ENCODE measurements at regions not wholly inside any gene's neighbourhood (a gene's known extent, or its start where the extent isn't known, plus 50 kb on each side); places are given as distances from the start of the nearest gene placed in this dataset.

DNA sequence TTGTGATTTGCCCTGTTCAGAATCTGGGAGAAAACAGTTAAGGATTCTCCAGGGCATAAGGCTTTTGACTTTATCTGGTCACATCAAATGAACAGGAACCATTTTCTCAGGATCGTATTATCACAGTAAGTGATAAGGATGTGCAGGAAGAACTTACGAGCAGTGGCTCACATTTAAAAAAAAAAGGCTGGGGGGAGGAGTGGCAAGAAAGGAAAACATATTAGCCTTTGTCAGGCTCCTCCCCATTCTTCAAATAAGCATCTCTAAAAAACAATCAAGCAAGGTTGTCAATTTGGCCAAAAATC, 234.3 kb upstream of the TMEM161B start:
- ChIA-PET CTCF (no interaction called here), POLR2A (interaction anchor here (1.2 kb wide), 1 partner anchor 9 kb away, joined by 4 read pairs; no protein-coding TSS in a partner anchor)
- ATAC-seq (no peak), DNase-seq (peak in 3 of 9 donors; percentile 0 to 6 (median 3))
- no peaks in the 10 kb centered on the region for H3K9me3 ChIP-seq (ENCODE audit: control insufficient read depth in 2 of 3, low read length in 3 of 3)
- peaks cover 7 to 23% (median 17%) of the 10 kb centered on the region in 7 donors for H3K4me1 Mint-ChIP-seq
- H3K9me3 Mint-ChIP-seq = no peaks in the 10 kb centered on the region
- peaks cover 0 to 18% (median 7%) of the 10 kb centered on the region in 5 donors for H3K27me3 Mint-ChIP-seq
- H3K27ac Mint-ChIP-seq = peak overlapping the region; percentile 84 to 98 (median 95)
- H3K4me1 ChIP-seq (ENCODE audit: control insufficient read depth in 2 of 2, insufficient read depth in 2 of 2, low read length in 2 of 2) = no peaks in the 10 kb centered on the region
- no peaks in the 10 kb centered on the region for H3K27me3 ChIP-seq (ENCODE audit: control insufficient read depth in 2 of 2, insufficient read depth in 2 of 2, low read length in 2 of 2)
- H3K36me3 ChIP-seq (ENCODE audit: control insufficient read depth in 2 of 3, insufficient read depth in 3 of 3, low read length in 3 of 3) = no peaks in the 10 kb centered on the region
- intact Hi-C loops (cut with micrococcal nuclease) = loop anchor here (1.0 to 10.0 kb wide), 6 partner anchors 164 to 1902 kb away; partner anchors contain the start of genes CCNH (in 1 of the 2), CETN3 (in 1 of the 2), COX7C (in 1 of the 2) and TMEM161B (in 1 of the 2)
- H3K4me3 ChIP-seq (ENCODE audit: low read length) = peak overlapping the region; percentile 74
- H3K36me3 Mint-ChIP-seq = no peaks in the 10 kb centered on the region
- H3K4me3 Mint-ChIP-seq = peak overlapping the region; percentile 89 to 100 (median 95)
- peak overlapping the region; percentile 70 for H3K27ac ChIP-seq (ENCODE audit: low read depth, low read length)

DNA sequence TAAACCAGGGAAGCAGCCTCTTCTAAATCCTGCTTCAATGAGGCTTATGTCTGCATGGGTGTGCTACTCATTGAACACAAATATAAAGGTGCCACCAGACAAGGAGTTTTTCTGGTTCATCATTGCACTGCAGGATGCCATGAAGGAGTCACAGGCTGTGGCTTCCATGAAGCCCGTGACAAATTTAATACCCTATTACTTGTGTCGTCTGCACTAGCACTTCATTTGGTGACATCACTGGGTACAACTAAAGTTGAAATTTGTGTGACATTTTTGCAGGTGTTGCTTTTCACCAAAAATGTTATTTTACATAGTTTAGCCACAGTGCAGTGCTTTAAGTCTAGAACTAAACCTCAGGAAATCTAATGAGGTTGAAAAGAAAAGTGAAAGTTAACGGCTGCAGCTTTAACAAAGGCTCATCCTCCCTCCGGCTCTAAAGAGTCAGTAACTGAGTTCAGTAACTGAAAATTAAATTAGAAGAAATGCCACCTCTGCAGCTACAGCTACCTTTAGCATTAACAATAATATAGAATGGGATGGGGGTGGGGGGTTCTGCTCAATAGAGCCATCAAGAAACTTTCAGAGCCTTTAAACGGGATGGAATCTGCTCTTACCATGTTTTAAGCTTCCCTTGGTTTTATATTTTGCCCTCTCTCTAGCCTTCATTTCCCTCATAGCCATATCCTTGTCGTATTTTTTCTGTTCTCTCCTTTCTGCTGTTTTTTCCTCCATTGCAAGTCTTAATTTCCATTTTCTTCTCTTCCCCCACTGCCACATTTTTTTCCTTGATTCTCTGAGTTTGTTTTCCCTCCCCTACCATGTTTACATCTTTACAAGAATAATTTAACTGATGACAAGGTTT, 233.8 kb upstream of the TMEM161B start:
- no peaks in the 10 kb centered on the region for H3K36me3 Mint-ChIP-seq
- H3K9me3 Mint-ChIP-seq = no peaks in the 10 kb centered on the region
- H3K27ac Mint-ChIP-seq = peak overlapping the region; percentile 84 to 98 (median 95)
- Histone ChIP-seq H3K4me1 (ENCODE audit: control insufficient read depth in 2 of 2, insufficient read depth in 2 of 2, low read length in 2 of 2) (no peaks in the 10 kb centered on the region), H3K36me3 (ENCODE audit: control insufficient read depth in 2 of 3, insufficient read depth in 3 of 3, low read length in 3 of 3) (no peaks in the 10 kb centered on the region), H3K27me3 (ENCODE audit: control insufficient read depth in 2 of 2, insufficient read depth in 2 of 2, low read length in 2 of 2) (no peaks in the 10 kb centered on the region), H3K4me3 (ENCODE audit: low read length) (peak overlapping the region; percentile 74), H3K27ac (ENCODE audit: low read depth, low read length) (peak overlapping the region; percentile 70), H3K9me3 (ENCODE audit: control insufficient read depth in 2 of 3, low read length in 3 of 3) (no peaks in the 10 kb centered on the region)
- H3K27me3 Mint-ChIP-seq = peaks cover 0 to 14% (median 6%) of the 10 kb centered on the region in 5 donors
- CTCF ChIA-PET = no interaction called here
- POLR2A ChIA-PET = interaction anchor here (1.2 kb wide), 1 partner anchor 9 kb away, joined by 4 read pairs; no protein-coding TSS in a partner anchor
- ATAC-seq = peak; percentile 81
- H3K4me1 Mint-ChIP-seq = peaks cover 7 to 23% (median 17%) of the 10 kb centered on the region in 7 donors
- peak in 5 of 9 donors; percentile 30 to 41 (median 33) for DNase-seq
- peak overlapping the region; percentile 89 to 100 (median 95) for H3K4me3 Mint-ChIP-seq
- intact Hi-C loops (cut with micrococcal nuclease) = loop anchor here (1.0 to 10.0 kb wide), 6 partner anchors 165 to 1902 kb away; partner anchors contain the start of genes TMEM161B (in 2 of the 2), CCNH (in 1 of the 2), CETN3 (in 1 of the 2) and COX7C (in 1 of the 2)

DNA sequence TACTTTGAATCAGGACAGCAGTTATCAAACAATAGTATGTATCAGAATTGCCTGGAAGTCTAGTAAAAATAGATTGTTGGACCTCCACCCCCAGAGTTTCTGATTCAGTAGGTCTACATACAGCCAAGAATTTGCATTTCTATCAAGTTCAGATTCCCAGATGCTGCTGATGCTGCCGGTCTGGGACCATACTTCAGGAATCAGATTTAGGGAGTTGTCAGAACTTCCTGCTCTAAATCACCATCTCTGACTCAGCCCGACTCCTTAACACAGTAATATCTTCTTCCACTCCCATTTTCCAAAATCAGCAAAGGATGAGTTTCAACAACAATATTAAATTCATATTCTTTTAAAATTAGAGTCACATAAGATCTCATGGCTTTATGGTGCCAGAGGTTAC, 227.2 kb upstream of the TMEM161B start:
- no peaks in the 10 kb centered on the region for H3K36me3 Mint-ChIP-seq
- H3K4me1 Mint-ChIP-seq = no peaks in the 10 kb centered on the region
- Histone ChIP-seq H3K4me3 (ENCODE audit: low read length) (no peak overlapping the region), H3K9me3 (ENCODE audit: control insufficient read depth in 2 of 3, low read length in 3 of 3) (no peaks in the 10 kb centered on the region), H3K4me1 (ENCODE audit: control insufficient read depth in 2 of 2, insufficient read depth in 2 of 2, low read length in 2 of 2) (no peaks in the 10 kb centered on the region), H3K27ac (ENCODE audit: low read depth, low read length) (no peak overlapping the region), H3K36me3 (ENCODE audit: control insufficient read depth in 2 of 3, insufficient read depth in 3 of 3, low read length in 3 of 3) (no peaks in the 10 kb centered on the region), H3K27me3 (ENCODE audit: control insufficient read depth in 2 of 2, insufficient read depth in 2 of 2, low read length in 2 of 2) (no peaks in the 10 kb centered on the region)
- ATAC-seq (no peak), DNase-seq (no peak)
- intact Hi-C loops (cut with micrococcal nuclease) = no loop called here
- H3K4me3 Mint-ChIP-seq = no peak overlapping the region
- H3K27me3 Mint-ChIP-seq = peaks cover 20 to 36% (median 24%) of the 10 kb centered on the region in 5 donors
- no peak overlapping the region for H3K27ac Mint-ChIP-seq
- CTCF ChIA-PET = no interaction called here
- H3K9me3 Mint-ChIP-seq = no peaks in the 10 kb centered on the region
- POLR2A ChIA-PET = no interaction called here

DNA sequence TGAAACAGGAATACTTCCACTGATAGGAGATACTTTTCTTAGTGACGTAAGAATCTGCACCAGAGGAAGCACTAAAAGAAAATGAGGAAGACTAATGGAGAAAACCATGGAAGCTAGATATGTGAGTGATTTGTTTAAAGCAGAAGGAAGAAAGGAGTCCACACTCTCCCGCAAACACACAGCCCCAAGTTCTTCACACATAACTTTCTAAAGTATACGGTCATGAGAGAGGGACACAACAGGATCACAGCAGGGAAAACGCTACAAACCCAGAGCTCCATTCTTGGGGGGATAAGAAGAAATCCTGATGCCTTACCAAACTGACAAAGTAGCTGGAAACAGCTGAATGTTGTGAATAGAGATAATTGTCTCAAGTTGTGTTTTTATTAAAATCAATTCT, 222.2 kb upstream of the TMEM161B start:
- Mint-ChIP-seq H3K36me3 (no peaks in the 10 kb centered on the region), H3K27ac (no peak overlapping the region), H3K27me3 (peaks cover 17 to 39% (median 23%) of the 10 kb centered on the region in 5 donors), H3K4me1 (no peaks in the 10 kb centered on the region), H3K4me3 (no peak overlapping the region), H3K9me3 (no peaks in the 10 kb centered on the region)
- Histone ChIP-seq H3K4me3 (ENCODE audit: low read length) (no peak overlapping the region), H3K27me3 (ENCODE audit: control insufficient read depth in 2 of 2, insufficient read depth in 2 of 2, low read length in 2 of 2) (no peaks in the 10 kb centered on the region), H3K9me3 (ENCODE audit: control insufficient read depth in 2 of 3, low read length in 3 of 3) (no peaks in the 10 kb centered on the region), H3K27ac (ENCODE audit: low read depth, low read length) (no peak overlapping the region), H3K4me1 (ENCODE audit: control insufficient read depth in 2 of 2, insufficient read depth in 2 of 2, low read length in 2 of 2) (no peaks in the 10 kb centered on the region), H3K36me3 (ENCODE audit: control insufficient read depth in 2 of 3, insufficient read depth in 3 of 3, low read length in 3 of 3) (no peaks in the 10 kb centered on the region)
- ChIA-PET POLR2A (no interaction called here), CTCF (no interaction called here)
- DNase-seq (no peak), ATAC-seq (no peak)
- intact Hi-C loops (cut with micrococcal nuclease) = no loop called here

DNA sequence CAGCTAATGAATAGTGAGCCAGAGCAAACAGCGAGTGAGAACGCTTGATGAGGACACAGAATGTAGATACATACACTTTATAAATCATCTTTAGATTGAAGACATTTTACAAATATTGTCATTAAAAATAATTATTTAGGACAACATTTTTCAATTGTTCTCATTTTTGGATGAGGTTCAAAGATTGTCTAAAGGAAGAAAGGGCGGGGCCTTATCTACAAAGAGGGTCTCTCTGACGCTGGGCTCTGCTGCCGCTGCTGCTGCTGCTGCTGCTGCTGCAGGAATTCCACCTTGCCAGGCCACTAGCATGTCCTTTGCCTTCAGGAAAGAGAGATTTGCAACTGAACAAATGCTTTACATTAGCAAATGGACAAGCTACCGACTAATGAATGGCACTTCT, 220.7 kb upstream of the TMEM161B start:
- POLR2A ChIA-PET = no interaction called here
- H3K9me3 Mint-ChIP-seq = no peaks in the 10 kb centered on the region
- peaks cover 15 to 32% (median 17%) of the 10 kb centered on the region in 5 donors for H3K27me3 Mint-ChIP-seq
- no peak overlapping the region for H3K4me3 Mint-ChIP-seq
- DNase-seq (no peak), ATAC-seq (no peak)
- H3K4me1 Mint-ChIP-seq = no peaks in the 10 kb centered on the region
- H3K27me3 ChIP-seq (ENCODE audit: control insufficient read depth in 2 of 2, insufficient read depth in 2 of 2, low read length in 2 of 2) = no peaks in the 10 kb centered on the region
- H3K4me1 ChIP-seq (ENCODE audit: control insufficient read depth in 2 of 2, insufficient read depth in 2 of 2, low read length in 2 of 2) = no peaks in the 10 kb centered on the region
- H3K27ac ChIP-seq (ENCODE audit: low read depth, low read length) = no peak overlapping the region
- no peaks in the 10 kb centered on the region for H3K9me3 ChIP-seq (ENCODE audit: control insufficient read depth in 2 of 3, low read length in 3 of 3)
- intact Hi-C loops (cut with micrococcal nuclease) = no loop called here
- H3K36me3 ChIP-seq (ENCODE audit: control insufficient read depth in 2 of 3, insufficient read depth in 3 of 3, low read length in 3 of 3) = no peaks in the 10 kb centered on the region
- CTCF ChIA-PET = interaction anchor here (0.6 kb wide), 1 partner anchor 171 kb away, joined by 3 read pairs; no protein-coding TSS in a partner anchor
- no peak overlapping the region for H3K4me3 ChIP-seq (ENCODE audit: low read length)
- no peaks in the 10 kb centered on the region for H3K36me3 Mint-ChIP-seq
- H3K27ac Mint-ChIP-seq = no peak overlapping the region

DNA sequence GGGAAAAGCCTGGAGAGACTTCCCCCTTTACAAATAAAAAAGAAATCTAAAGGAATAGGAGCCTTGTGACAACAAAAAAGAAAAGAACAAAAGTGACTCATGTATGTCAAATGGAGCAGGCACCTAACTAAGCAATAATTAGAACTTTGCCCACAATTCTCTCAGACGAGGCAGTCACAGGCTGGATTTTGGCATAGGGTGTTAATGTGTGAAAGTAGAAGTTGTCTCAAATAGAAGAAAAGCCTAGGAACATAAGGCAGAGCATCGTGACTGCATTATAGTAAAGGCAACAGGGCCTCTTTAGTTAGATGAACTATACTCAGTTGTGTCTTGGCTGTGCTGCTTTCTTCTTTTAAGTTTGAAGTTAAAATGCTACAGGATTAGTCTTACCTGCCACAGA, 219.9 kb upstream of the TMEM161B start:
- no peaks in the 10 kb centered on the region for H3K4me1 Mint-ChIP-seq
- no peaks in the 10 kb centered on the region for H3K4me1 ChIP-seq (ENCODE audit: control insufficient read depth in 2 of 2, insufficient read depth in 2 of 2, low read length in 2 of 2)
- H3K36me3 ChIP-seq (ENCODE audit: control insufficient read depth in 2 of 3, insufficient read depth in 3 of 3, low read length in 3 of 3) = no peaks in the 10 kb centered on the region
- ChIA-PET CTCF (no interaction called here), POLR2A (no interaction called here)
- H3K27ac ChIP-seq (ENCODE audit: low read depth, low read length) = no peak overlapping the region
- H3K27me3 Mint-ChIP-seq = peaks cover 15 to 36% (median 17%) of the 10 kb centered on the region in 5 donors
- intact Hi-C loops (cut with micrococcal nuclease) = no loop called here
- H3K36me3 Mint-ChIP-seq = no peaks in the 10 kb centered on the region
- no peak for ATAC-seq
- peaks cover 0 to 2% (median 0%) of the 10 kb centered on the region in 11 donors for H3K9me3 Mint-ChIP-seq
- no peaks in the 10 kb centered on the region for H3K27me3 ChIP-seq (ENCODE audit: control insufficient read depth in 2 of 2, insufficient read depth in 2 of 2, low read length in 2 of 2)
- H3K27ac Mint-ChIP-seq = no peak overlapping the region
- no peak overlapping the region for H3K4me3 ChIP-seq (ENCODE audit: low read length)
- H3K9me3 ChIP-seq (ENCODE audit: control insufficient read depth in 2 of 3, low read length in 3 of 3) = no peaks in the 10 kb centered on the region
- DNase-seq = no peak
- H3K4me3 Mint-ChIP-seq = no peak overlapping the region

Measured in naive thymus-derived CD4-positive, alpha-beta T cell (primary cell).